Suprapubic skin (tissue), 4 donors: ENCODE measurements at regions not wholly inside any gene's neighbourhood (a gene's known extent, or its start where the extent isn't known, plus 50 kb on each side); places are given as distances from the start of the nearest gene placed in this dataset.
"Not testable (repeated sequence)": the region's sequence is repeated elsewhere in the genome, so short reads cannot be mapped to it uniquely, and the experiment has no call there.

Experiments used
- EP300 ChIP-seq: sonication (generic); formaldehyde crosslinking; IDR thresholded peaks from one replicate; pipeline ENCODE4 v1.6.1; 2017; ENCODE audit warnings: antibody characterized with exemption
- POLR2A ChIP-seq, 2 donors: fragments of 450-650 bp; IDR thresholded peaks; one replicate each; pipeline ENCODE4 v1.6.1; 2017; ENCODE audit warnings: antibody characterized with exemption in 2 of 2, mild to moderate bottlenecking in 2 of 2, moderate library complexity in 2 of 2
- POLR2AphosphoS5 ChIP-seq, 3 donors: sonication (generic); formaldehyde crosslinking; IDR thresholded peaks; one replicate each; pipeline ENCODE4 v1.6.1; 2017; ENCODE audit warnings: antibody characterized with exemption in 3 of 3
- TF ChIP-seq, protein P1 (sequence below), 2 donors: fragments of 200-600 bp in 1 of 2; fragments of 450-650 bp in 1 of 2; sonication (generic) in 1 of 2; IDR thresholded peaks; one replicate each; pipeline ENCODE4 v1.5.1; 2016 to 2019; ENCODE audit warnings: antibody characterized with exemption in 2 of 2, mild to moderate bottlenecking in 1 of 2, moderate library complexity in 1 of 2

DNA sequence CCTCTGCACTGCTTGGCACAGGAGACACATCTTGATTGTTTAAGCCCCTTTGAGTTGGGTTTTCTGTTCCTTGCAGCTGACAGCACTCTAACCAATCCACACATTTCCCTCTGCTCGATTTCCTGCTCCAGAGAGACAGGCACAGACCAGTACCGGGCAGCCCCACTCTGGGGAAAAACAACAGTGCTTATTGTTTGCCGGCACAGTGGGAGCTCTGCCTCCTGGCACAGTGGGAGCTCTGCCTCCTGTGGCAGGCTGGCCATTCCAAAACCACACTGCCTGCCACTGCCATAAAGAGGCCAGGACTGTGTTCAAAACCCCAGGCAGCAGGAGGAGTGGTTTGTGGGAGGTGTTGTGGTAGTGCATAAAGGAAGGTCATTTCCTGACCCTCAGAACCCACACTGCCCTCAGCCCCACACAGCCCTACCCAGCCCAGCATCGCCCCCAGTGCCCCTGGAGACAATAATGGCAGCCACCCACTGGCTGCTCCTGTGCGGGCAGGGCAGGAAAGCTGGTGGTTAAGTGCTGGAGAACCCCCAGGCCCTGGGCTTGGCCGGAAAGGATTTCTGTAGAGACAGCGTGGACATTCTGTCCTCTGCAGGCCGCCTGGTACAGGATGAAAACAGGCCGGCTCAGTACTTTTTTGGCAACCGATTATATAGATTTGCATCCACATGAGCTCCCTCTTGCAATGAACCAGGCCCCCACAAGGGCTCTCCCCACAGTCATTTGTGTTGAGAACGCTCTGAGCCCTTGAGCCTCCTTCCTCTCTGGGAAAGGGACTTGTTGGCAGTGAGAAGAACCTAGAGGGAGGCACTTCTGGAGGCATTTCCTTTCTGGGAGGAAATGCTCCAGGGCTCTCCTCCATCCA is 182.8 kb downstream of the TRIM43 start:
- TF ChIP-seq POLR2A (IDR thresholded peaks at IDR 0.05); EP300; POLR2AphosphoS5 (IDR thresholded peaks at IDR 0.05): not testable (repeated sequence)
- TF ChIP-seq, protein P1, sequence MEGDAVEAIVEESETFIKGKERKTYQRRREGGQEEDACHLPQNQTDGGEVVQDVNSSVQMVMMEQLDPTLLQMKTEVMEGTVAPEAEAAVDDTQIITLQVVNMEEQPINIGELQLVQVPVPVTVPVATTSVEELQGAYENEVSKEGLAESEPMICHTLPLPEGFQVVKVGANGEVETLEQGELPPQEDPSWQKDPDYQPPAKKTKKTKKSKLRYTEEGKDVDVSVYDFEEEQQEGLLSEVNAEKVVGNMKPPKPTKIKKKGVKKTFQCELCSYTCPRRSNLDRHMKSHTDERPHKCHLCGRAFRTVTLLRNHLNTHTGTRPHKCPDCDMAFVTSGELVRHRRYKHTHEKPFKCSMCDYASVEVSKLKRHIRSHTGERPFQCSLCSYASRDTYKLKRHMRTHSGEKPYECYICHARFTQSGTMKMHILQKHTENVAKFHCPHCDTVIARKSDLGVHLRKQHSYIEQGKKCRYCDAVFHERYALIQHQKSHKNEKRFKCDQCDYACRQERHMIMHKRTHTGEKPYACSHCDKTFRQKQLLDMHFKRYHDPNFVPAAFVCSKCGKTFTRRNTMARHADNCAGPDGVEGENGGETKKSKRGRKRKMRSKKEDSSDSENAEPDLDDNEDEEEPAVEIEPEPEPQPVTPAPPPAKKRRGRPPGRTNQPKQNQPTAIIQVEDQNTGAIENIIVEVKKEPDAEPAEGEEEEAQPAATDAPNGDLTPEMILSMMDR (IDR thresholded peaks at IDR 0.05): not testable (repeated sequence)
